HCT116 (cell line): ENCODE measurements at regions not wholly inside any gene's neighbourhood (a gene's known extent, or its start where the extent isn't known, plus 50 kb on each side); places are given as distances from the start of the nearest gene placed in this dataset.

Source experiments
- ATAC-seq: fragments of 200-7000 bp; cut with Tn5 transposase; 2 replicates; pipeline ENCODE4 v1.9.1; 2020; ENCODE audit warnings: mild to moderate bottlenecking, moderate library complexity
- BruUV-seq: library from RNA; stranded (reverse); fragments of 400-500 nt; replicated peaks from 2 replicates; lab custom pipeline; 2021; lab: Mats Ljungman, UMichigan
- CTCF ChIA-PET: fragments of 300-600 bp; sonication (Branson Sonifier 250); formaldehyde crosslinking; loops from one replicate; lab custom pipeline; 2021; ENCODE audit warnings: antibody characterized with exemption; lab: Charles Lee
- POLR2A ChIA-PET: fragments of 300-600, 350-600 bp; sonication (Branson Sonifier 250); formaldehyde crosslinking; loops from one replicate; lab custom pipeline; 2021; ENCODE audit warnings: antibody characterized with exemption; lab: Charles Lee
- RAD21 ChIA-PET, 2 experiments: fragments of 300-600 bp; sonication (Branson Sonifier 250); formaldehyde crosslinking; loops; one replicate each; lab custom pipeline; 2023; ENCODE audit warnings: low total read pairs in 2 of 2; ENCODE audit not compliant: uncharacterized antibody in 2 of 2, unreplicated experiment in 2 of 2, low non-redundant PET in 1 of 2; lab: Charles Lee
- DNase-seq: peaks from one replicate; pipeline ENCODE4 v3.0.0-alpha.2; 2010; ENCODE audit warnings: low read depth, low spot score
- H2AFZ ChIP-seq: fragments of 200-600 bp; shearing (Covaris generic), sonication (generic); 2 replicates; pipeline ENCODE4 v1.6.1; 2017; ENCODE audit warnings: low read depth, mixed run types, mixed read lengths, antibody characterized with exemption, low read length; ENCODE audit not compliant: poor library complexity, severe bottlenecking
- H3K27ac ChIP-seq: 2 replicates; pipeline ENCODE4 v1.5.1; 2012; ENCODE audit warnings: low read depth, low read length
- H3K27me3 ChIP-seq: fragments of 200-600 bp; sonication (generic); 2 replicates; pipeline ENCODE4 v1.6.1; 2016; ENCODE audit warnings: mixed run types, low read length, mixed read lengths; ENCODE audit not compliant: insufficient read depth
- H3K36me3 ChIP-seq, 2 experiments: fragments of 200-500 bp in 1 of 2; fragments of 200-600 bp in 1 of 2; sonication (Bioruptor generic) in 1 of 2; sonication (generic) in 1 of 2; 2 replicates each; pipeline versions ENCODE4 v1.5.1 to v1.6.1; 2014 to 2016; ENCODE audit warnings: low read length in 2 of 2, inconsistent platforms in 1 of 2, mixed read lengths in 1 of 2, mixed run types in 1 of 2; ENCODE audit not compliant: insufficient read depth in 2 of 2, control insufficient read depth in 1 of 2
- H3K4me1 ChIP-seq, 2 experiments: fragments of 200-600 bp in 1 of 2; sonication (generic) in 1 of 2; 2 replicates each; pipeline versions ENCODE4 v1.5.1 to v1.6.1; 2012 to 2017; ENCODE audit warnings: low read length in 2 of 2, inconsistent platforms in 1 of 2, mild to moderate bottlenecking in 1 of 2, mixed read lengths in 1 of 2, mixed run types in 1 of 2, moderate library complexity in 1 of 2; ENCODE audit not compliant: insufficient read depth in 2 of 2, control insufficient read depth in 1 of 2
- H3K4me2 ChIP-seq: fragments of 200-600 bp; sonication (generic); 2 replicates; pipeline ENCODE4 v1.6.1; 2017; ENCODE audit warnings: mixed run types, low read length, mixed read lengths
- H3K4me3 ChIP-seq, 2 experiments: fragments of 200-600 bp in 1 of 2; sonication (generic) in 1 of 2; replicated peaks in 1 of 2; 2 replicates each; pipeline ENCODE4 v1.5.1; 2011 to 2016; ENCODE audit warnings: low read length in 2 of 2, control low read depth in 1 of 2, low read depth in 1 of 2, mild to moderate bottlenecking in 1 of 2, mixed read lengths in 1 of 2, mixed run types in 1 of 2
- H3K79me2 ChIP-seq: fragments of 200-600 bp; sonication (generic); 2 replicates; pipeline ENCODE4 v1.6.1; 2017; ENCODE audit warnings: mild to moderate bottlenecking, mixed run types, low read length, moderate library complexity, mixed read lengths; ENCODE audit not compliant: insufficient read depth
- H3K9ac ChIP-seq: fragments of 200-600 bp; sonication (generic); 2 replicates; pipeline ENCODE4 v1.6.1; 2016; ENCODE audit warnings: low read length, mixed read lengths
- H3K9me2 ChIP-seq: fragments of 200-600 bp; sonication (generic), shearing (Covaris generic); 2 replicates; pipeline ENCODE4 v1.6.1; 2017; ENCODE audit warnings: mixed run types, mild to moderate bottlenecking, moderate library complexity; ENCODE audit not compliant: insufficient read depth
- H3K9me3 ChIP-seq, 2 experiments: fragments of 200-500 bp in 1 of 2; fragments of 200-600 bp in 1 of 2; sonication (Bioruptor generic) in 1 of 2; sonication (generic) in 1 of 2; 2 replicates each; pipeline ENCODE4 v1.6.1; 2014 to 2017; ENCODE audit warnings: low read length in 2 of 2, mixed read lengths in 2 of 2, inconsistent platforms in 1 of 2, low read depth in 1 of 2, mild to moderate bottlenecking in 1 of 2, mixed run types in 1 of 2, moderate library complexity in 1 of 2; ENCODE audit not compliant: control insufficient read depth in 1 of 2, insufficient read depth in 1 of 2
- H4K20me1 ChIP-seq: fragments of 200-600 bp; sonication (generic), shearing (Covaris generic); 2 replicates; pipeline ENCODE4 v1.6.1; 2017; ENCODE audit warnings: mixed run types, mild to moderate bottlenecking, moderate library complexity; ENCODE audit not compliant: insufficient read depth
- CBX3 ChIP-seq: IDR thresholded peaks from 2 replicates; pipeline ENCODE4 v1.6.1; 2012; ENCODE audit warnings: low read depth
- CTCF ChIP-seq, 3 experiments: fragments of 200-600 bp in 1 of 3; sonication (generic) in 1 of 3; IDR thresholded peaks in 2 of 3; conservative IDR thresholded peaks in 1 of 3; 2 replicates each; pipeline ENCODE4 v1.5.1; 2012 to 2017; ENCODE audit warnings: low read depth in 2 of 3, low read length in 2 of 3, antibody characterized with exemption in 1 of 3, borderline replicate concordance in 1 of 3, control low read depth in 1 of 3, mild to moderate bottlenecking in 1 of 3, mixed read lengths in 1 of 3, mixed run types in 1 of 3, moderate library complexity in 1 of 3; ENCODE audit not compliant: insufficient read depth in 1 of 3
- ELF1 ChIP-seq: IDR thresholded peaks from 2 replicates; pipeline ENCODE4 v1.6.1; 2012; ENCODE audit warnings: low read depth, borderline replicate concordance
- EZH2phosphoT487 ChIP-seq: fragments of 200-600 bp; IDR thresholded peaks from 2 replicates; pipeline ENCODE4 v1.6.1; 2018; ENCODE audit warnings: antibody characterized with exemption, borderline replicate concordance
- POLR2AphosphoS5 ChIP-seq: IDR thresholded peaks from 2 replicates; pipeline ENCODE4 v1.6.1; 2011; ENCODE audit warnings: mild to moderate bottlenecking, low read depth, low read length, moderate library complexity
- RAD21 ChIP-seq: IDR thresholded peaks from 2 replicates; pipeline ENCODE4 v1.6.1; 2012; ENCODE audit warnings: low read depth, mild to moderate bottlenecking
- REST ChIP-seq: IDR thresholded peaks from 2 replicates; pipeline ENCODE4 v1.6.1; 2012; ENCODE audit warnings: low read depth
- SIN3A ChIP-seq: IDR thresholded peaks from 2 replicates; pipeline ENCODE4 v1.6.1; 2012; ENCODE audit warnings: low read depth
- ZFX ChIP-seq: fragments of 450-650 bp; IDR thresholded peaks from 2 replicates; pipeline ENCODE4 v1.6.1; 2017
- intact Hi-C: fragments of 100-400 bp; cut with micrococcal nuclease; formaldehyde crosslinking; loops from 2 replicates; pipeline ENCODE4 v1.10.0; 2022
- TF ChIP-seq, protein P1 (sequence below): IDR thresholded peaks from 2 replicates; pipeline ENCODE4 v1.6.1; 2012

GRCh38 chr14:43872222-43872621, 634.9 kb downstream of the FSCB start:
- intact Hi-C loops: no loop called here
- Histone ChIP-seq H3K27me3 (no peaks in the 10 kb centered on the region), H3K9ac (no peak overlapping the region), H2AFZ (no peak overlapping the region), H3K4me3 (no peak overlapping the region), H3K79me2 (no peaks in the 10 kb centered on the region), H4K20me1 (no peaks in the 10 kb centered on the region), H3K9me2 (no peaks in the 10 kb centered on the region), H3K4me1 (no peaks in the 10 kb centered on the region), H3K27ac (no peak overlapping the region), H3K9me3 (no peaks in the 10 kb centered on the region; a peak in 1 of 4 replicates), H3K36me3 (no peaks in the 10 kb centered on the region), H3K4me2 (no peak overlapping the region)
- ChIA-PET CTCF (no interaction called here), POLR2A (no interaction called here), RAD21 (no interaction called here)
- no peak for TF ChIP-seq SIN3A
- TF ChIP-seq, protein P1, sequence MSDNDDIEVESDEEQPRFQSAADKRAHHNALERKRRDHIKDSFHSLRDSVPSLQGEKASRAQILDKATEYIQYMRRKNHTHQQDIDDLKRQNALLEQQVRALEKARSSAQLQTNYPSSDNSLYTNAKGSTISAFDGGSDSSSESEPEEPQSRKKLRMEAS: no peak
- no peak for TF ChIP-seq CBX3
- TF ChIP-seq EZH2phosphoT487: no peak
- no peak for TF ChIP-seq CTCF (IDR thresholded peaks at IDR 0.05 in 2 of 3, conservative IDR thresholded peaks at IDR 0.05 in 1 of 3; ENCODE audit: borderline replicate concordance in 1 of 3, insufficient read depth in 1 of 3, low read depth in 2 of 3, low read length in 2 of 3)
- no peak for TF ChIP-seq POLR2AphosphoS5
- BruUV-seq: no TSS peak
- no peak for DNase-seq
- no peak for ATAC-seq

GRCh38 chr14:43858981-43859380, 648.1 kb downstream of the FSCB start:
- RAD21 ChIA-PET: no interaction called here
- no TSS peak for BruUV-seq
- Histone ChIP-seq H3K79me2 (no peaks in the 10 kb centered on the region), H3K9me3 (no peaks in the 10 kb centered on the region), H3K27me3 (no peaks in the 10 kb centered on the region), H3K27ac (no peak overlapping the region), H3K4me1 (no peaks in the 10 kb centered on the region), H4K20me1 (no peaks in the 10 kb centered on the region), H3K4me2 (no peak overlapping the region), H3K4me3 (no peak overlapping the region), H3K9ac (no peak overlapping the region), H2AFZ (no peak overlapping the region), H3K36me3 (no peaks in the 10 kb centered on the region), H3K9me2 (no peaks in the 10 kb centered on the region)
- intact Hi-C loops: no loop called here
- CTCF ChIA-PET: no interaction called here
- TF ChIP-seq ZFX: no peak
- no peak for TF ChIP-seq POLR2AphosphoS5
- TF ChIP-seq RAD21: no peak
- no peak for TF ChIP-seq REST
- TF ChIP-seq ELF1: no peak
- DNase-seq: no peak
- POLR2A ChIA-PET: interaction anchor here (0.6 kb wide), 1 partner anchor 1661 kb away, joined by 3 read pairs; no protein-coding TSS in a partner anchor
- ATAC-seq: no peak
